IMR-90 (cell line): ENCODE measurements at regions not wholly inside any gene's neighbourhood (a gene's known extent, or its start where the extent isn't known, plus 50 kb on each side); places are given as distances from the start of the nearest gene placed in this dataset.

ENCODE experiments used
- CEBPB ChIP-seq: IDR thresholded peaks from 2 replicates; pipeline ENCODE4 v1.6.1; 2012; ENCODE audit warnings: low read depth, low read length, improper control_type of control experiment
- CHD1 ChIP-seq: IDR thresholded peaks from 2 replicates; pipeline ENCODE4 v1.6.1; 2012; ENCODE audit warnings: low read depth, low read length, improper control_type of control experiment
- FOS ChIP-seq: fragments of 150-350 bp; IDR thresholded peaks from 2 replicates; pipeline ENCODE4 v1.6.1; 2016; ENCODE audit warnings: low read depth, low read length
- MAFK ChIP-seq: IDR thresholded peaks from 2 replicates; pipeline ENCODE4 v1.6.1; 2012; ENCODE audit warnings: low read depth, low read length, improper control_type of control experiment
- MAZ ChIP-seq: IDR thresholded peaks from 2 replicates; pipeline ENCODE4 v1.6.1; 2012; ENCODE audit warnings: low read depth, mild to moderate bottlenecking, low read length, improper control_type of control experiment, moderate library complexity, borderline replicate concordance
- MXI1 ChIP-seq: IDR thresholded peaks from 2 replicates; pipeline ENCODE4 v1.6.1; 2012; ENCODE audit warnings: low read depth, mild to moderate bottlenecking, low read length, moderate library complexity, borderline replicate concordance
- NFE2L2 ChIP-seq: fragments of 150-350 bp; IDR thresholded peaks from 2 replicates; pipeline ENCODE4 v1.6.1; 2016; ENCODE audit warnings: low read depth, mild to moderate bottlenecking, low read length
- POLR2A ChIP-seq: IDR thresholded peaks from 2 replicates; pipeline ENCODE4 v1.6.1; 2012; ENCODE audit warnings: mild to moderate bottlenecking, low read depth, low read length
- RAD21 ChIP-seq: IDR thresholded peaks from 2 replicates; pipeline ENCODE4 v1.6.1; 2012; ENCODE audit warnings: low read length, improper control_type of control experiment
- RCOR1 ChIP-seq: IDR thresholded peaks from 2 replicates; pipeline ENCODE4 v1.6.1; 2012; ENCODE audit warnings: mild to moderate bottlenecking, low read length, improper control_type of control experiment; ENCODE audit not compliant: insufficient replicate concordance
- RFX5 ChIP-seq: IDR thresholded peaks from 2 replicates; pipeline ENCODE4 v1.8.0; 2012; ENCODE audit warnings: low read depth, mild to moderate bottlenecking, low read length, moderate library complexity
- TF ChIP-seq, protein P1 (sequence below): conservative IDR thresholded peaks from 2 replicates; pipeline ENCODE4 v1.5.1; 2012; ENCODE audit warnings: mild to moderate bottlenecking, low read depth, low read length, improper control_type of control experiment
- TF ChIP-seq, protein P2 (sequence below): fragments of 150-350 bp; IDR thresholded peaks from 2 replicates; pipeline ENCODE4 v1.6.1; 2016; ENCODE audit warnings: low read depth, mild to moderate bottlenecking, low read length, moderate library complexity, borderline replicate concordance
- TF ChIP-seq, protein P3 (sequence below): fragments of 150-350 bp; IDR thresholded peaks from 2 replicates; pipeline ENCODE4 v1.6.1; 2017; ENCODE audit warnings: mild to moderate bottlenecking, antibody characterized with exemption, low read length, low read depth

DNA sequence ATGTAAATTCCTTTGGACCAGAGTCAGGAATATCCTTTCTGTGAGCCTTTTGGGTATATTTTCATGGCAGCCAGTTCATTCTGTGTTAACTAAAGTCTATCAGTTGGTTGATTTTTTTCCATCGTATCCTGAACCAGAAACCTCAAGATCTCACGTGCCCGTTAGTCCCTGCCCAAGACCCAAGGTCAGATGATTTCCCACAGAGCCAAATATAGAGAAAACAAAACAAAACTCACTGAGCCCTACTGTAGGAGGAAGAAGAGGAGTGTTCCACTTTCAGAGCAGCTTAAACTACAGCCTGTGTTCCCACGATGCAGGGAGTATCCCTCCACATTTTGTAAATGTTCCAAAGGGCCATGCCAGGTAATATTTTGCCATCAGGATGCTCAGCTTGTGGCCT, 96.0 kb upstream of the ADO start:
- TF ChIP-seq, protein P1, sequence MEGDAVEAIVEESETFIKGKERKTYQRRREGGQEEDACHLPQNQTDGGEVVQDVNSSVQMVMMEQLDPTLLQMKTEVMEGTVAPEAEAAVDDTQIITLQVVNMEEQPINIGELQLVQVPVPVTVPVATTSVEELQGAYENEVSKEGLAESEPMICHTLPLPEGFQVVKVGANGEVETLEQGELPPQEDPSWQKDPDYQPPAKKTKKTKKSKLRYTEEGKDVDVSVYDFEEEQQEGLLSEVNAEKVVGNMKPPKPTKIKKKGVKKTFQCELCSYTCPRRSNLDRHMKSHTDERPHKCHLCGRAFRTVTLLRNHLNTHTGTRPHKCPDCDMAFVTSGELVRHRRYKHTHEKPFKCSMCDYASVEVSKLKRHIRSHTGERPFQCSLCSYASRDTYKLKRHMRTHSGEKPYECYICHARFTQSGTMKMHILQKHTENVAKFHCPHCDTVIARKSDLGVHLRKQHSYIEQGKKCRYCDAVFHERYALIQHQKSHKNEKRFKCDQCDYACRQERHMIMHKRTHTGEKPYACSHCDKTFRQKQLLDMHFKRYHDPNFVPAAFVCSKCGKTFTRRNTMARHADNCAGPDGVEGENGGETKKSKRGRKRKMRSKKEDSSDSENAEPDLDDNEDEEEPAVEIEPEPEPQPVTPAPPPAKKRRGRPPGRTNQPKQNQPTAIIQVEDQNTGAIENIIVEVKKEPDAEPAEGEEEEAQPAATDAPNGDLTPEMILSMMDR, result no peak
- TF ChIP-seq, protein P2, sequence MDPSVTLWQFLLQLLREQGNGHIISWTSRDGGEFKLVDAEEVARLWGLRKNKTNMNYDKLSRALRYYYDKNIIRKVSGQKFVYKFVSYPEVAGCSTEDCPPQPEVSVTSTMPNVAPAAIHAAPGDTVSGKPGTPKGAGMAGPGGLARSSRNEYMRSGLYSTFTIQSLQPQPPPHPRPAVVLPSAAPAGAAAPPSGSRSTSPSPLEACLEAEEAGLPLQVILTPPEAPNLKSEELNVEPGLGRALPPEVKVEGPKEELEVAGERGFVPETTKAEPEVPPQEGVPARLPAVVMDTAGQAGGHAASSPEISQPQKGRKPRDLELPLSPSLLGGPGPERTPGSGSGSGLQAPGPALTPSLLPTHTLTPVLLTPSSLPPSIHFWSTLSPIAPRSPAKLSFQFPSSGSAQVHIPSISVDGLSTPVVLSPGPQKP, result no peak
- TF ChIP-seq MXI1 (no peak), POLR2A (no peak), RCOR1 (no peak), RAD21 (no peak), CEBPB (no peak), RFX5 (no peak), MAFK (no peak), FOS (no peak), NFE2L2 (no peak), MAZ (no peak), CHD1 (no peak)
- TF ChIP-seq, protein P3, sequence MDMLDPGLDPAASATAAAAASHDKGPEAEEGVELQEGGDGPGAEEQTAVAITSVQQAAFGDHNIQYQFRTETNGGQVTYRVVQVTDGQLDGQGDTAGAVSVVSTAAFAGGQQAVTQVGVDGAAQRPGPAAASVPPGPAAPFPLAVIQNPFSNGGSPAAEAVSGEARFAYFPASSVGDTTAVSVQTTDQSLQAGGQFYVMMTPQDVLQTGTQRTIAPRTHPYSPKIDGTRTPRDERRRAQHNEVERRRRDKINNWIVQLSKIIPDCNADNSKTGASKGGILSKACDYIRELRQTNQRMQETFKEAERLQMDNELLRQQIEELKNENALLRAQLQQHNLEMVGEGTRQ, result no peak
